GM19351 (cell line): ENCODE measurements at regions not wholly inside any gene's neighbourhood (a gene's known extent, or its start where the extent isn't known, plus 50 kb on each side); places are given as distances from the start of the nearest gene placed in this dataset.

ENCODE experiments used
- ATAC-seq: cut with Tn5 transposase; IDR thresholded peaks from one replicate; pipeline ENCODE4 v1.9.1; 2021; ENCODE audit warnings: mild to moderate bottlenecking, moderate library complexity; ENCODE audit not compliant: unreplicated experiment

GRCh38 chr6:14674867-14675648 lies 557.5 kb downstream of the CD83 start:
- ATAC-seq: no peak

- no peak for ATAC-seq
Measured at GRCh38 chr6:14676064-14676463, 558.5 kb downstream of the CD83 start.

- ATAC-seq: no peak
Measured at GRCh38 chr6:14676977-14677781, 559.6 kb downstream of the CD83 start.

- no peak for ATAC-seq
Measured at GRCh38 chr6:14681699-14682487, 564.0 kb upstream of the JARID2 start.

GRCh38 chr6:14682812-14683211 lies 563.1 kb upstream of the JARID2 start:
- ATAC-seq: no peak

- no peak for ATAC-seq
Measured at GRCh38 chr6:14689639-14690038, 556.2 kb upstream of the JARID2 start.

GRCh38 chr6:14690120-14691056 lies 555.5 kb upstream of the JARID2 start:
- no peak for ATAC-seq

GRCh38 chr6:14692208-14692607 lies 553.7 kb upstream of the JARID2 start:
- ATAC-seq: no peak

- no peak for ATAC-seq
Measured at GRCh38 chr6:14693301-14694192, 552.3 kb upstream of the JARID2 start.

GRCh38 chr6:14694308-14694707 lies 551.6 kb upstream of the JARID2 start:
- ATAC-seq: no peak

GRCh38 chr6:14695579-14695978 lies 550.3 kb upstream of the JARID2 start:
- ATAC-seq: no peak

GRCh38 chr6:14696367-14696766 lies 549.5 kb upstream of the JARID2 start:
- ATAC-seq: no peak

- no peak for ATAC-seq
Measured at GRCh38 chr6:14697427-14697826, 548.4 kb upstream of the JARID2 start.

- ATAC-seq: no peak
Measured at GRCh38 chr6:14699803-14700601, 545.9 kb upstream of the JARID2 start.

GRCh38 chr6:14701946-14702345 lies 543.9 kb upstream of the JARID2 start:
- ATAC-seq: no peak

- no peak for ATAC-seq
Measured at GRCh38 chr6:14702678-14703077, 543.2 kb upstream of the JARID2 start.

- ATAC-seq: no peak
Measured at GRCh38 chr6:14703586-14703985, 542.3 kb upstream of the JARID2 start.
